Testis (tissue), 2 donors: ENCODE measurements at regions not wholly inside any gene's neighbourhood (a gene's known extent, or its start where the extent isn't known, plus 50 kb on each side); places are given as distances from the start of the nearest gene placed in this dataset.

Experiments
- DNase-seq: peaks from one replicate; pipeline ENCODE4 v3.0.0-alpha.2; 2019
- H3K27ac ChIP-seq, 2 donors: fragments of 200-600 bp; sonication (generic); one replicate each; pipeline ENCODE4 v1.5.1; 2019
- H3K27me3 ChIP-seq: fragments of 200-600 bp; sonication (generic); one replicate; pipeline ENCODE4 v1.5.1; 2019
- H3K36me3 ChIP-seq: fragments of 200-600 bp; sonication (generic); one replicate; pipeline ENCODE4 v1.5.1; 2017; ENCODE audit warnings: low read depth; ENCODE audit errors: missing control alignments
- H3K4me1 ChIP-seq: fragments of 200-600 bp; sonication (generic); one replicate; pipeline ENCODE4 v1.5.1; 2019
- H3K4me3 ChIP-seq, 2 donors: fragments of 200-600 bp; sonication (generic); one replicate each; pipeline ENCODE4 v1.5.1; 2017 to 2019
- H3K9me3 ChIP-seq: fragments of 200-600 bp; sonication (generic); one replicate; pipeline ENCODE4 v1.5.1; 2017
- CTCF ChIP-seq, 3 experiments: fragments of 450-650 bp in 2 of 3; fragments of 200-600 bp in 1 of 3; sonication (generic) in 1 of 3; IDR thresholded peaks; one replicate each; pipeline ENCODE4 v1.5.1; 2016 to 2019; ENCODE audit warnings: antibody characterized with exemption in 3 of 3, mild to moderate bottlenecking in 2 of 3, moderate library complexity in 1 of 3
- POLR2A ChIP-seq: fragments of 450-650 bp; IDR thresholded peaks from one replicate; pipeline ENCODE4 v1.6.1; 2017; ENCODE audit warnings: antibody characterized with exemption, mild to moderate bottlenecking, moderate library complexity
- WGBS, 2 donors: methylation state at CpG; one replicate each; pipeline ENCODE4 v1.1.5; 2018; 5-methylcytosine and 5-hydroxymethylcytosine counted together
- intact Hi-C: fragments of 100-400 bp; cut with DNase I; formaldehyde crosslinking; loops from one replicate; pipeline ENCODE4 v1.15.1; 2023; ENCODE audit warnings: low total_unique reads

- intact Hi-C loops: no loop called here
- 93 to 96% methylated on average over 2 of the region's 2 CpGs for WGBS, 2 donors
- Histone ChIP-seq H3K36me3 (no peaks in the 10 kb centered on the region), H3K27me3 (no peaks in the 10 kb centered on the region), H3K9me3 (no peaks in the 10 kb centered on the region), H3K4me1 (no peaks in the 10 kb centered on the region), H3K4me3 (no peak overlapping the region), H3K27ac (no peak overlapping the region)
- TF ChIP-seq CTCF (IDR thresholded peaks at IDR 0.05): no peak
- no peak for DNase-seq
Observed at GRCh38 chr5:118022062-118022461, 966.3 kb downstream of the DTWD2 start.

GRCh38 chr5:118017536-118017935 lies 970.8 kb downstream of the DTWD2 start:
- DNase-seq: no peak
- H3K27me3 ChIP-seq: no peaks in the 10 kb centered on the region
- WGBS, 2 donors: 77% methylated on average over 5 of the region's 5 CpGs

GRCh38 chr5:118016396-118016795 lies 972.0 kb downstream of the DTWD2 start:
- no peaks in the 10 kb centered on the region for H3K4me1 ChIP-seq
- H3K27ac ChIP-seq: no peak overlapping the region
- DNase-seq: no peak
- H3K9me3 ChIP-seq: no peaks in the 10 kb centered on the region
- no peak for TF ChIP-seq CTCF (IDR thresholded peaks at IDR 0.05)
- TF ChIP-seq POLR2A: no peak
- intact Hi-C loops: no loop called here
- H3K4me3 ChIP-seq: no peak overlapping the region
- no peaks in the 10 kb centered on the region for H3K36me3 ChIP-seq
- H3K27me3 ChIP-seq: no peaks in the 10 kb centered on the region

More at GRCh38 chr5:118017536-118017935, 970.8 kb downstream of the DTWD2 start:
- Histone ChIP-seq H3K4me3 (no peak overlapping the region), H3K36me3 (no peaks in the 10 kb centered on the region), H3K9me3 (no peaks in the 10 kb centered on the region), H3K27ac (no peak overlapping the region), H3K4me1 (no peaks in the 10 kb centered on the region)
- TF ChIP-seq POLR2A: no peak
- no peak for TF ChIP-seq CTCF (IDR thresholded peaks at IDR 0.05)
- intact Hi-C loops: no loop called here

- H3K4me1 ChIP-seq: no peaks in the 10 kb centered on the region
- no peaks in the 10 kb centered on the region for H3K9me3 ChIP-seq
- no peak for DNase-seq
- H3K4me3 ChIP-seq: no peak overlapping the region
- H3K36me3 ChIP-seq: no peaks in the 10 kb centered on the region
- 82 to 90% methylated on average over 2 of the region's 2 CpGs for WGBS, 2 donors
- no peak overlapping the region for H3K27ac ChIP-seq
- intact Hi-C loops: no loop called here
- TF ChIP-seq CTCF (IDR thresholded peaks at IDR 0.05) (no peak), POLR2A (no peak)
- H3K27me3 ChIP-seq: no peaks in the 10 kb centered on the region
Observed at GRCh38 chr5:118015511-118015910, 972.8 kb downstream of the DTWD2 start.

- H3K27ac ChIP-seq: no peak overlapping the region
- intact Hi-C loops: no loop called here
- H3K36me3 ChIP-seq: no peaks in the 10 kb centered on the region
- H3K4me3 ChIP-seq: no peak overlapping the region
- no peak for DNase-seq
- WGBS, 2 donors: 93 to 94% methylated on average over 1 of the region's 1 CpG
- H3K9me3 ChIP-seq: no peaks in the 10 kb centered on the region
- no peaks in the 10 kb centered on the region for H3K27me3 ChIP-seq
- no peaks in the 10 kb centered on the region for H3K4me1 ChIP-seq
- TF ChIP-seq CTCF (IDR thresholded peaks at IDR 0.05) (no peak), POLR2A (no peak)
Observed at GRCh38 chr5:118009741-118010297, 978.5 kb downstream of the DTWD2 start.
